GM19468 (cell line): ENCODE measurements at regions not wholly inside any gene's neighbourhood (a gene's known extent, or its start where the extent isn't known, plus 50 kb on each side); places are given as distances from the start of the nearest gene placed in this dataset.

ENCODE experiments used
- ATAC-seq: cut with Tn5 transposase; IDR thresholded peaks from one replicate; pipeline ENCODE4 v1.9.1; 2021; ENCODE audit warnings: mild to moderate bottlenecking, moderate library complexity, moderate number of reproducible peaks; ENCODE audit not compliant: unreplicated experiment; ENCODE audit errors: extremely low read depth

DNA sequence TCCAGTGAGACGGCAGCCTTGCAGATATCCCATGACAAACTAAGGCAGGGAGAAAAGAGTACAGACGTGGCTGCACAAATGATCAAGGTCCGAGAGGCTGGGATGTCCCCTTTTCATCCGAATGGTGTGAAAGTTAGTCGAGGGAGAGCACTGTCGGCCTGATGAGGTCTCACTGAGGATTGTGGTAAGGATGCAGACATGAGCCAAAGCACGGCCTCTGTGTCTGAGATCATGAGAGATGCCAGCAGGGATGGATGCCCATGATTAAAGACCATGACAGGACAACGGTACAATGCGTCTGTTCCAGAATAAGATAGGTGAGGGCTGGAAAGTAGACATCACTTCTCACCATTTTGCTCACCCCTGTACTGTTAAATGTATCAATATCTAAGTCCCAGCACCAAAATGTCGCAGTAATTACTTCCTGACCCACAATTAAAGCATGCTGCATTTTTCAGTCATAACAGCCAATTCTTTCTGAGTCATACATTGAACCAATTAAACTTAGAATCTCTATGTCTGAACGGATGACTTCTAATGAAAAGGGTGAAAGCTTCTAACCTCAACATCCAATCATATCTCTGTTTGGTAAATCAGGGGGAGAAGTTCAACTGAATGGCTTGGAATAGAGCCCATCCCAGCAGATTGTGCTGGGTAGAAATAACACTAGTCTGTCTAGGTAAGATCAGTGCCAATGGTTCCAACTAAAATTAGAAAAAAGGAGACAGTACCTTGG lies 249.6 kb upstream of the SOX5 start:
- no peak for ATAC-seq

DNA sequence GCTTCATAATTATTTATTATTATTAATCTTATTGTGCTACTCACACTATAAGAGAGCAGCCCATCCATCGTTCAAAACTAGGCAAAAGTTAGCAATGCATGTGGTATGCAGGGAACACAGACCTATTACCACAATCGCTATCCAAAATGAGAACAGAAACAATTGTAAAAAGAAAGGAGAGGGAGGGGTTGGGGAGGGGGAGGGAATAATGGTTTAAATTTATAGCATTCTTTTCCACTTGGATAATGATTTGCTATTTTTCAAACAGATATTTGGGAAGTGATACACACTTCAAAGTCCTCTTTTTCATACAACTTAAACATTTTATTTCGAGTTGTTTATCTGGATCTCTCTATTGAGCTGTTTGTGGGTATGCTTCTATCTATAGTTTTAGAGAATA lies 248.6 kb upstream of the SOX5 start:
- no peak for ATAC-seq

DNA sequence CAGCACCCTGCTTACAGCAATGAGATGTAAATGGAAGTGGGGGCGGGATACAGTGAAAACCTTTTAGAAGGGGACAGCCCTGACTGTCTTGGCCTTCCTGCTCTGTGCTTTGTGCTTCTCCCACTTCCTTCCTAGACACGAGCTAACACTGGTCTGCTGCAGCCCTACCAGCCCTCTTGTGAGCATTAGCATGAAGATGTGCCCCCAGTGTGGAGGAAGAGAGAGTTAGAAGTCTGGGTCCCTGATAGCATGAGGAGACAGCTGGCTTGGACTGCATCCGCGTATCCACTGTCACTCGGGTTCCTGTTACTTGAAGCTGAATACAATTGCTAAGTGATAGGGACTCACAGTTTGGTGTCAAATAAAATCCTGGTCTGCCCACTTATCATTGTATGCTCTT lies 248.1 kb upstream of the SOX5 start:
- ATAC-seq = no peak

DNA sequence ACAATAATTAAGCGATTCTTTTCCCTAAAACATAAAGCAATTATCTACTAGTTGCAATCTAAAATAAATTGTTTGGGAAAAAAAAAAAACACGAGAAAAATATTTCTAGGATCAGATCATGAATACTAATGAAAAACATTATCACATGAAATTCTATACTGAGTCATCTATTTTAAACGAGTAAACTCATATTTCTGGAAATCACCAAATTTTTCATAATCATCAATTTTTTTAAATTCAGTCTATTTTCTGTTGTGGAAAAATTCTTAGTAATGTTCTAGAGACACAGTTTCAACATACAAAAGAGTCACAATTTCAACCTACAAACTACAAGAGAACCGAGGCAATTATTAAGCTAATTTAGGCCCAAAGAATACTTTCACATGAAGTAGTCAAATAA lies 245.6 kb upstream of the SOX5 start:
- ATAC-seq = no peak

DNA sequence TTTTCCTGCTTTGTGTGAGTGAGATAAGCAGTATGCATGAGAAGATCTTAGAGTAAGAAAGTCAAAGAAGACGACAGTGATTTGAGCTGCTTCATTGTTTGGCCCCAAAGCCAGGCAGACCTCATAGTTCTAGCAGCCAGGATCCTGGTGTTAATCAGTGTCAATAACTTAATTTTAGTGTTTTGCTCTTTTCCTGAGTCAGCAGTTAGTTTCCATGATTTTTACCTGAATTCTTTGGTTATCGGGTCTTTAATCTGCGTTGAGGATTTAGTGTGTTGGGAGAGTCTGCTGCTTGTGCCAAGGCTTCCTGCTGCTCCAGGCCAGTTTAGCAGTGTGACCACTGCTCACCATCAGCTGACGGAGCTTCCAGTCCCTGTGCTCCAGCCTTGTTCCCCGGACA lies 241.6 kb upstream of the SOX5 start:
- no peak for ATAC-seq

DNA sequence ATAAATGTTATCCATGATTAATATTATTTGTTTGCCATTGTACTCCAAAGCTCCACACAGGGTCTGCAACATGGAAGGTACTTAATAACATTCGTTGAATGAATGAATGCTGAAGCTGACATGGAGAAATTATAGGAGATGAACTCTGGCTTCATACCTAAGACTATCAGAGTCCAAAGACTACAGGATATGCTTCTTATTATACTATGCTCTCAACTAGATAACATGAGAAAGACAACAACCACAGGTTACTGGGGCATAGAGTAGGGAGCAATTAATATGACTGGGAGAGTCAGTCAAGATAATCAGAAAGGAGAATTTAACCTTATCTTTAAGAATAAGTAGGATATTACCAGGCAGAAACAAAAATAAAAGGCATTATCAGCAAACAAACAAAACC lies 236.3 kb upstream of the SOX5 start:
- no peak for ATAC-seq

DNA sequence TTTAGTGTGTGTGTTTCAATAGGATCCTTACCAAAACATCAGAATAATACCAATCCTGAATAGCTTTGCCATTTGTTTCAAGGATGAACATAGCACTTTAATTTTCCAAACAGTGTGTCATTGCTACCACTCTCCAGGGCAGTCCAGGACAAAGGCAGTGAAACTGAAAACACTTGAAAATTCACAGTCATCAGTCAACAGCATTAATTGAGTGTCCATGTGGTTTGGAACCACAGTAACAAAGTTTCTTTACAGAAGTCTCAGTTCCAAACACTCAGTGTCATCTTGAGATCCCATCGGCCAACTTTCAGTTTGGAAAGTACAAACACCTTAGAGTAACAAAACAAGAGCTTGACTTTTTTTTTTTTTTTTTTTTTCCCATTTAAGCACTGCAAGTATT lies 228.4 kb upstream of the SOX5 start:
- peak; percentile 45 for ATAC-seq

DNA sequence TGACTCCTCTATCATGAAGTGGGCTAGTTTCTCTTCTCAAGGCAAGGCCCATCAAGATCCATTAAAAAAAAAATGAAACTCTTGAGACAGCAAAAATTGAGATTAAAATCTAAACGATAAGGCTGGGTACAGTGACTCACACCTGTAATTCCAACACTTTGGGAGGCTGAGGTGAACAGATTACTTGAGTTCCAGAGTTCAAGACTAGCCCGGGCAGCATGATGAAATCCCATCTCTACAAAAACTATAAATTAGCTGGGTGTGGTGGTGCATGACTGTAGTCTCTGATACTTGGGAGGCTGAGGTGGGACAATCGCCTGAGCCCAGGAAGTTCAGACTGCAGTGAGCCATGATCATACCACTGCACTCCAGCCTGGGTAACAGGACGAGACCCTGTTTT lies 226.5 kb upstream of the SOX5 start:
- no peak for ATAC-seq

DNA sequence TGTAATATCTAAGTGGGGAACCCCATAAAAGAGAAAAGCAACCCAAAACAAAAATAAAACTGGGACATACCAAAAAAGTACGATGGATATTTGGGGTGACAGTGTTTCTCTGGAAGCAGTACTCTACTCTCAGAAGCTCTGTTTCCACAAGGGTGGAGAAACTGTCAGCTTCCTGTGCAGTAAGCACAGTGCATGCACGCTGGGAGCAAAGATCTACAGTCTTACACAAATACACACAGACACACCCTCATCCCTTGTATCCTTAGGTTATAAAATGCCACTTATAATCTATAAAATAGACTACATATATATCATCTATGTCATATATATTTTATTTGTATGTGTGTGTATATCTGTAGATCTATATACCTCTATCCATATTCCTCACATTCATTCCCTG lies 225.8 kb upstream of the SOX5 start:
- ATAC-seq = no peak

DNA sequence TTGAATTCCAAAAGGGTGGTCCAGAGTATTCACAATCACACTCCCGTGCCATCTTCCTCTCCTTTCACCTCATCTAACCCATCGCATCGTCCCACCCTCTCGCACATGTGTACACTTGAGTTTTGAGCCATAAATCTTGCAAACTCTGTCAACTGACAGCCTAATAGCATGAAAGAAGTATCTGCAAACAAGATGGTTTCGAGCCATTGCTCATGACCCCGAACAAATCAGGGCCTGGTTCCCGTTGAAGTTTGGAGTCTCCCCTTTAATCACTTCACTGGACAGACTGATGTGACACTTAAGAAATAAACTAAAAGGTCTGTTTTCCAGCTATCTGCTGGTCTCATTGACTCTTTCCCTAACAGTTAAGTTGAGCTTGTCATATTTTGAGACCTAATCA lies 223.6 kb upstream of the SOX5 start:
- no peak for ATAC-seq

DNA sequence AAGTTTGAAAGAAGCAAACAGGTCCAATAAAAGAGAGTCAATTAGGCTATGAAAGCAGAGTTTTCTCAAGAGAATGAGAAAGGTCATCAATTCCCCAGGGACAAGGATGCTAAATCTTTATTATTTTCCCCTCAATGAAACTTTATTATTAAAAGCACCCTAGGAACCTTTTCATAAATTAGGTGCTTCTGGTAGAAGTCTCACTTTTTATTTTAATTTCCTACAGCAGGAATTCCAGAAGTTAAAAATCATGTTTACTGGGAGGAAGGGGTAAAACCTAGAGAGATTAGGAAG lies 223.2 kb upstream of the SOX5 start:
- no peak for ATAC-seq

DNA sequence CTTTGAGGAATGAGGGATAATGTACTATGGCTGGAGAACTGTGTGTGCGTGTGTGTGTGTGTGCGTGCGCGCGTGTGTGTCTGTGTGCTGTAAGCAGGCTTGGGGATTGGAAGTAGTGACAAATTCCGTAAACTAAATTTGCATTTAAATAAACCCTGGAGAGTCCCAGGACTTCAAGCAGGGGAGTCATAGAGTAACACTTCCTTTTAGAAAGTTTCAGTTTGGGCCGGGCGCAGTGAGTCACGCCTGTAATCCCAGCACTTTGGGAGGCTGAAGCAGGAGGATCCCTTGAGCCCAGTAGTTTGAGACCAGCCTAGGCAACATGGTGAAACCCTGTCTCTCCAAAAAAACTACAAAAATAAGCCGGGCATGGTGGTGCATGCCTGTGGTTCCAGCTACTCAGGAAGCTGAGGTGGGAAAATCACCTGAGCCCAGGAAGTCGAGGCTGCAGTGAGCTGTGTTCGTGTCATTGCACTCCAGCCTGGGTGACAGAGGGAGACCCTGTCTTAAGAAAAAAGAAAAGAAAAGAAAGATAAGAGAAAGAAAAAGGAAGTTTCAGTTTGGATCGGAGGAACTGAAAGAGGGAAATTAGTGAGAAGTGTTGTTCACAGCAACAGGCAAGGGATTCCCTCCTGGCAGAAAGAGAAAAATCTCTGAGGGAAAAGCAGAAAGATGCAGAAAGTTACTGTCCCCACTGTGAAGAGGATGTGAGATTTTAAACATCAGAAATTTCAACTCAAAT lies 222.7 kb upstream of the SOX5 start:
- ATAC-seq = peak; percentile 37

DNA sequence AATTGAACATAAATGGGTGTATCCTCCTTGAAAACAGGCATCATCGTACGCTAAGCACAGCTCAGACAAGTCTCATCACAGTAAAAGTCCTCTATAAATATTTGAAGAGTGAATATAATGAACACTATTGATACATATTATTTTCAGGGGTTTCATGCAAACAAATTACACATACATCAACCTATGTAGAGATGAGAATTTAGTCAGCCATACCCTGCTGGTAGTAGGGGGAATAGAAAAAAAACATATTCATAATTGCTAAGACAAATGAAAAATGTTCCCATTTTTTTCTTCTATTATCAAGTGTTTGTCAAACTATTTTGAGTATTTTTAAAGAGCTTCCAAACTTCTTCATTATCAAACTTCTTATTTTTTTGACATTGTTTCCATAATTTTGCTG lies 205.6 kb upstream of the SOX5 start:
- no peak for ATAC-seq

DNA sequence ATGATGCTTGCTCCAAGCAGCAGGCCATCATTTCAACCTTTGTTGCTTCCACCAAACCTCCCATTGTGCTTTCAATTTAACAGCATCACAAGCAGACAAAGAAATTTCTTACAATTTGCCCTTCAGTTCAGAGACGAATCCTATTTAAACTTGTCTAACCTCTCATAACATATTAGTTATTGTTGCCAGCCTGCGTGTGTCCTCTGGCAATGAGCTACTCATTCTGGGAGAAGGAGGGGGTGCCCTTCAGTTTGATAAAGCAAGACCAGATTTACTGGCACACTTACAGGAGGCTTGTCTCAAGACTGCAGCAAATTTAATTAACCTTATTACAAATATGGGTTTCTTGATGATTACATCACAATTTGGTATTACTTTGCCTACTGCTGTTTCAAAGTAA lies 203.6 kb upstream of the SOX5 start:
- no peak for ATAC-seq

DNA sequence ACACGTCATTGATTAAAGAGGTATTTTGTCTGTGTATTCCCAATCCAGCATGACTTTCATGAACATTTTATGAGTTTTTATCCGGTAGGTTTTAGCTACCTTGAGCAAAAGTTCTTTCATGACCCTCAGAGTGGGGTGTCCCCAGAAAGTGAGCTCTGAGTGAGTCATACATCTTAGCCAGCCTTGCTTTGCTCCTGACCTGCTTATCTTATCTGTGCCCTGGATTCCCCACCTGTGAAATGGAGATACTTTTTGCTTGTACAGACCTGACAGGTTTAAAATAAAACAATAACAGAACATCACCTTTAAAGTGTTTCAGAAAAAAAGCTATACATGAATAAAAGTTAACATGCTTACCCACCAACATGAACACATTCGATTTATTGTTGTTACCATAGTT lies 202.8 kb upstream of the SOX5 start:
- no peak for ATAC-seq

DNA sequence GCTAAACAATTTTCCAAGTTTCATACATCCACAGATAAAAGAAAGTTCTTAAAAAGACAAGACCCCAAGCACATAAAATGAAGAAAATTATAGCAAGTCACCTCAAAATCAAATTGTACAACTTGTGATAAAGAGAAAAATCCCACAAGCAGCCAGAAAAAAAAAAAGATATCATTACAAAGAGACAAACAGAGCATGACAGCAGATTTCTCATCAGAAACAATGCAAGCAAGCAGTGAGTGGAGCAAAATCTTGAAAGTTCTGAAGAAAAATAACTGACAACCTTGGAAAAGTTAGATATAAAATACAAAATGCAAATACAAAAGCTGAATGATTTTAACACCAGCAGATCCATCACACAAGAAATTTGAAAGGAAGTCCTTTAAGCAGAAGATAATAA lies 194.5 kb upstream of the SOX5 start:
- ATAC-seq = no peak

DNA sequence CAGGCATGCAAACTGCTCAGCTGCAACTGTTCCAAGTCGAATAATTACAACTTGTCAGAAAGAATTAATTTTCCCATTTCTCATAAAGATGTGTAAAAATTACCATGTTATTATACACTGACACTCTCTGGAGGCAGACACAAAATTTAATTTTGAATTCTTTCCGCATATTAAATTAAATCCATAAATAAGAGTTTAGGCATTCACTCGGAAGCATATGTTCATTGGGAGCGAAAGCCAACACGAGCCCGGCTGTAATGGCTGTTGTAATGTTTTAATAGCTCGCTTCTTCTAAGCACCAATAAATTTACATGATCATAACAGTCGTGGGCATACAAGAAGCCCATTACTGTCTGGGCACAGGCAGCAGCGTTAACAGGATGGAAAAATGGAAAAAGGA lies 189.6 kb upstream of the SOX5 start:
- ATAC-seq = no peak

DNA sequence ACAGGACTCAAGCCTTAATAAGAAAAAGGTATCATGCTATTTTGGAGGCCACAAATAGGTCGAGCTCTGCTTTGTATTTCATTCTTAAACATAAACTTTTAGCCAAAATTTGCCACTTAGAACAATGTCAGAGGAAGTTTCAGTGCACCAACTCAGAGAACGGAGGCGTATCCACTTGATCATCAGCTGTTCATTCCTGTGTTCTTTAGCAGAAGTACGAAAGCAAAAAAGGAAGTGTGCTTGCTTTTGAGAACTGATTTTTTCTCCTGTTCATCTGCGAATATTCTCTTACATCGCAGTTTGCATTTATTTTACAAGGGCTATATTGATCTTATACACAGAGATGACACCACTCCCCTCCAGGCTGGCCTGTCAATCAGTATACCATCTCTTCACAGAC lies 188.6 kb upstream of the SOX5 start:
- ATAC-seq = no peak

DNA sequence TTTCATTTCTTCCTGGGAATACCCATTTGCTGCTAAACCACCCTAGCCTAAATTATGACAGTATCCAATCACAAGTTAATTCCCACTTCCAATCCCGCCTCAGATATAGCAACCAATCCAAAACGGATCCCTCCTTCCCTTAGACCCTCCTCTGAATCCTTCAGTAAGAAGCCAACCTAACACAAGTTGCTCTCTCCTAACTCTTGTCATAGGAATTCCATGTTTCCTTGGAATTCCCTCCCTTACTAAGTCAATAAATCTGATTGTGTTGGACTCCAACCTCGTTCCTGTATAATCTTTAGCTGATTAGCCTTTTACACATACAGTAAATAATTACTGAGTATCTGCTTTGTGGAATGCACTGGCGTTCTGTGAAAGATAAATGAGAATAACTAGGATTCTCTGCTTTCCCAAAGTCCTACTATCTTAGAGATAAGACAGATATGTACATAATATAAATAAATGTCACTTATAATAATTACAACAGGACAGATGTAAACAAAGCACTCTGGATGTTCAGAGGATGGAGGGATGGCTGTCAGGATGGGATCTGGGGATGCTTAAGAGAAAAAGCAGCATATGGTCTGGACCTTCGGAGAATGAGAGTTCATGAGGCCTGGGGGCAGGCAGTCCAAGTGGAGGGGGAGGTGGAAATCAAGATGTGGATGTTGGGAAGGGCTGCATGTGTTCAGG lies 185.8 kb upstream of the SOX5 start:
- ATAC-seq = no peak

DNA sequence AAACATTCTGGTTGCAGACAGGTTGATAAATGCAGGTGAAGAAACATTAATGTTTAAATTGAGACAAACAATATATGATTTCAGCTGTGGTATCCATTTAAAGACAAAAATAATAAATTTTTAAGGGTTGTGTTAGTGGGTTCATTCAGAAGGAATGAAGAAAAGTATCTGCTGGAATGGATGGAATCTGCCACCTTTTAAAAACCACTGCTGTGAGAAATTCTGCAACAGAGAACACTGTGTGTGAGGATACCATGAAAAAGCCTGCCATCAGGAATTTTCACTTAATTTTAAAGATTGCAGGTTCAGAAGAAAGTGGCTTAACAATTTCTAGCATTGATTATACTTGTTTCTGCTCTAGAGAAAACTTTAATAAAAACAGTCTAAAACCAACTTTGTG lies 184.6 kb upstream of the SOX5 start:
- ATAC-seq = no peak

DNA sequence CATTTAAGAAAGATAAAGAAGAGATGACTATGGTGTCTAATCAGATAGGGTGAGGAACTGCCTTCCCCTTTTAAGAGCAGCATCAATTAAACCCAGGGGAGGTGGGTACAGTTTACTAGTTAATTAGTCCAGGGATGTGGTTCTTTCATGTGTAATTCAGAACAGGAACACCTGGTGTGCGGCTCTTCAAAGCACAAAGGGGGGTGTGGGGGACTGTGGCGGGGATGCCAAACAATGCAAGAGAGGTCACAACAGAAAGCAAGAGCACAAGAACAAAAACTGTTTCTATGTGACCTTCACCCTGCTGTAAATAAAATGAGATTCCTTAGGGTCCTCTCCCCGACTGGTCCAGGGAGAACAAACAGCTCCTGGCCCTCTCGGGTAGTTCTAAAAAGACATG lies 183.9 kb upstream of the SOX5 start:
- no peak for ATAC-seq
